ENCODE measurements at regions not wholly inside any gene's neighbourhood (a gene's known extent, or its start where the extent isn't known, plus 50 kb on each side); places are given as distances from the start of the nearest gene placed in this dataset.

GRCh38 chr4:163865010-163865409 is 370.5 kb downstream of the TMA16 start:
- WGBS: 61% methylated on average over 1 of the region's 1 CpG

More at GRCh38 chr4:163865010-163865409, 370.5 kb downstream of the TMA16 start:
- Histone ChIP-seq H3K4me1 (ENCODE audit: control insufficient read depth in 4 of 4, insufficient read depth in 4 of 4, low read length in 3 of 4) (no peaks in the 10 kb centered on the region), H3K4me3 (ENCODE audit: low read depth in 1 of 3, low read length in 3 of 3) (no peak overlapping the region), H3K27me3 (ENCODE audit: control insufficient read depth in 4 of 4, insufficient read depth in 4 of 4, low read length in 3 of 4) (no peaks in the 10 kb centered on the region), H3K36me3 (ENCODE audit: control insufficient read depth in 4 of 4, insufficient read depth in 3 of 4, low read depth in 1 of 4, low read length in 3 of 4) (no peaks in the 10 kb centered on the region), H3K9me3 (ENCODE audit: control insufficient read depth in 4 of 4, low read length in 3 of 4) (no peaks in the 10 kb centered on the region), H3K9ac (ENCODE audit: low read depth in 1 of 2, low read length in 2 of 2) (no peak overlapping the region), H3K27ac (ENCODE audit: low read depth in 1 of 2, low read length in 2 of 2) (no peak overlapping the region)
- no peak for DNase-seq (ENCODE audit: low spot score)
- TF ChIP-seq REST (IDR thresholded peaks at IDR 0.05) (no peak), GABPA (IDR thresholded peaks at IDR 0.05 in 1 of 2, conservative IDR thresholded peaks at IDR 0.05 in 1 of 2) (no peak), EGR1 (IDR thresholded peaks at IDR 0.05; ENCODE audit: low read depth in 2 of 2) (no peak), FOXA1 (IDR thresholded peaks at IDR 0.05) (no peak), YY1 (IDR thresholded peaks at IDR 0.05) (no peak), RAD21 (IDR thresholded peaks at IDR 0.05) (no peak), FOXA2 (IDR thresholded peaks at IDR 0.05) (no peak), NR2F2 (IDR thresholded peaks at IDR 0.05) (no peak), SP1 (IDR thresholded peaks at IDR 0.05) (no peak), RXRA (IDR thresholded peaks at IDR 0.05) (no peak), HNF4A (conservative IDR thresholded peaks at IDR 0.05) (no peak), ATF3 (IDR thresholded peaks at IDR 0.05) (no peak), CTCF (IDR thresholded peaks at IDR 0.05; ENCODE audit: low read depth, low read length, missing input control) (no peak), ZBTB33 (IDR thresholded peaks at IDR 0.05) (no peak), HNF4G (IDR thresholded peaks at IDR 0.05) (no peak)

All from liver (tissue), 8 donors.